HG02970 (cell line): ENCODE measurements at regions not wholly inside any gene's neighbourhood (a gene's known extent, or its start where the extent isn't known, plus 50 kb on each side); places are given as distances from the start of the nearest gene placed in this dataset.

ENCODE experiments used
- ATAC-seq: cut with Tn5 transposase; IDR thresholded peaks from one replicate; pipeline ENCODE4 v1.9.1; 2021; ENCODE audit warnings: mild to moderate bottlenecking, moderate library complexity, moderate number of reproducible peaks; ENCODE audit not compliant: unreplicated experiment, low FRiP score

GRCh38 chr11:62073061-62073460, 50.8 kb upstream of the INCENP start:
- ATAC-seq: no peak

DNA sequence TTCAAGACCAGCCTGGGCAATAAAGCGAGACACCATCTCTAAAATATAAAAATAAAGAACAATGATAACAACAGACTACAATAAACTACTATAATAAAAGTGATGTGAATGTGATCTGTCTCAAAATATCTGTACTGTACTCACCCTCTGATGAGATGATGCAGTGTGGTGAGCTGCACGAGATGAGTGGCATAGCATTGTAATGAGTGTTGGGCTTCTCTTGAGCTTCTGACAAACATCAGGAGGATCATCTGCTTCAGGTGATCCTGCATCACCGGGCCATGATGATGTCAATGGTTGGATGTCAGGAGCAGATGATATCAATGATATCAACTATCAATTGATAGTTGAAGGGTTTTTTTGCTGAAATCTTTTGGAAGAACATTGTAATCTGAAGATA, 52.4 kb upstream of the INCENP start:
- ATAC-seq: no peak

DNA sequence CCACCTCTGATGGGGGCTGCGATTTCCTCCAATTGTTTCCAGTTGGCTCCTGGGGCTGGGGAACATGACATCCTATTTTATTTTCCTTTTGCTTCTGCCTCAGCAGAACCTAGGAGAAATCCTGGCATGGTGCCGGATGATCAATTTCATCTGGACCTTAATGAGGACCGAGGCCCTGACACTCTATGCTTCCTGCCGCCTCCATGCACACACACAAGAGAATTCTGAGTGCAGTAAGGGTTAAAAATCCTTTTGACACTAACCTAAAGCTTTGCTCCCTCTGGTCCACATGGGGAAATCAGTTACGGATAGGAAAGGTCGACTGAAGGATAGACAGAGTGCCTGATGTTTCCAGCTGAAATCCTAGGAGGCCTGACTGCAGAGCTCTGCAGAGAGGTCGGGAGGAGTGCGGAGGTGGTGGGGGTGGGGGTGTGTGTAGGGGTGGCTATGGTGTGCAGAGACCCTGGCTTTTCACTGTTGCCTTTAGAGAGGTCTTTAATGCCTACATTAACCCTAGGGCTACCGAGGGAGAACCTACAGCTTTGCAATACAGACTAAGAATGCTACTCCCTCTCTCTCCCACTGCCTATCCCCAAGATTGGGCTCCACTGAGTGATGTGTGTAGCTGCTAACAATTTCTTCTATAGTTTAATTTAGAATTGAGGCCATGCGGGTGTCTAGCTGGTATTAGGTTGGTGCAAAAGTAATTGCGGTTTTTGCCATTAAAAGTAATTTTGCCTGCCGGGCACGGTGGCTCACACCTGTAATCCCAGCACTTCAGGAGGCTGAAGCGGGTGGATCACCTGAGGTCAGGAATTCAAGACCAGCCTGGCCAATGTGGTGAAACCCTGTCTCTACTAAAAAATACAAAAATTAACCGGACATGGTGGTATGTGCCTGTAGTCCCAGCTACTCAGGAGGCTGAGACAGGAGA, 53.6 kb upstream of the INCENP start:
- ATAC-seq: no peak

GRCh38 chr11:62069374-62069773, 54.4 kb upstream of the INCENP start:
- no peak for ATAC-seq

DNA sequence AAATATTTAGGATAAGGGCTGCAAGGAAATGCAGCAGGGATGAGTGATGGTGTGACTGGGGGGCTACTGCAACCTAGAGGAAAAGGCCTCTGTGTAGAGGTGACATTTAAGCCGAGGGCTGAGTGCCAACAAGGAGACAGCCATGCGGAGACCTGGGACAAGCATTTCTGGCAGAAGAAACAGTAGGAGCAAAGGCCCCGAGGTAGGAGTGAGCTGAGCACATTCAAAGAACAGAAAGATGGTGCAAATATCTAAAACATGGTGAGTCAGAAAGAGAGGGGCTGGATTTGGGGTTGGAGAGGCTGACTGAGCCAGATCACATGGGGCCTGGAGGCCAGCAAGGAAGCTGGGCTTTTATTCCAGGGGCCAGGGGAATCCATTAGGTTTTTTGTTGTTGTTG, 55.1 kb upstream of the INCENP start:
- ATAC-seq: no peak

DNA sequence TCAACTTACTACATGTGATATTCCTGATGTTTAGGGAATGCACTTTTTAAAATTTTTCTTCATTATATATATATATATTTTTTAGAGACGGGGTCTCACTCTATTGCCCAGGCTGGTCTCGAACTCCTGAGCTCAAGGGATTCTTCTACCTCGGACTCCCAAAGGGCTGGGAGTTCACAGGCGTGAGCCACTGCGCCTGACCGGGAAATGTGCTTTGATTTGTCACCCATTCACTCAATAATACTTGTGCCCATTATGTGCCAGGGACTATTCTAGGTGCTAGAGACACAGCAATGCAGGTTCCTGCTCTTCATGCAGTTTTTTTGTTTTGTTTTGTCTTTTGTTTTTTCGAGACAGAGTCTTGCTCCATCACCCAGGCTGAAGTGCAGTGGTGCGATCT, 56.1 kb upstream of the INCENP start:
- ATAC-seq: no peak

GRCh38 chr11:62064221-62064620, 59.6 kb upstream of the INCENP start:
- no peak for ATAC-seq

DNA sequence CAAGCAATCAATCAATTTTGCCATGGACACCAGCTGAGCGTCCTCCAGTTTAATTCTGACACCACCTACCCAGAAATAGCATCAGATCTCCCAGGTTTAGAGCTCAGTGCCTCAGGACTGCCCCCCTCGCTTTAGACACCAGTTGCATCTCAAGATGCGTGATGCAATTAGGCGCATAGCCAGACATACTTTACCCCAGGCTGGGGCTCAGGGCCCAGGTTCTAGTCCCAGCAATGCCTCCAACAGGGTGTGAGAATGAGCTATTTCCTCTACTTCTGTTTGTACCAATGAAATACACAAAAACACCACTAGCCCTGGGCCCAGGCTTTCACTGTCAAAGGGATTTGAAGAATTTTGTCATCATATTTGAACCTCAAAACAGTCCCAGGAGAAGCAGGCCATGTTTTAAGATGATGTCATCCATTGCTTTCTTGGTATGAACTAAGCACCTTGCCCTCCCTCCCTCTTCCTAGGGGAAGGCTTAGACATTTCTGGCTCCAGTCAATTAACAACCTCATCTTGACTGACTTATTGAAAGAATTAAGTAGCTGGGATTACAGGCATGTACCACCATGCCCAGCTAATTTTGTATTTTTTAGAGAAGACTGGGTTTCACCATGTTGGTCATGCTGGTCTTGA, 61.5 kb upstream of the INCENP start:
- no peak for ATAC-seq

GRCh38 chr11:62061356-62062222, 62.2 kb upstream of the INCENP start:
- ATAC-seq: no peak

DNA sequence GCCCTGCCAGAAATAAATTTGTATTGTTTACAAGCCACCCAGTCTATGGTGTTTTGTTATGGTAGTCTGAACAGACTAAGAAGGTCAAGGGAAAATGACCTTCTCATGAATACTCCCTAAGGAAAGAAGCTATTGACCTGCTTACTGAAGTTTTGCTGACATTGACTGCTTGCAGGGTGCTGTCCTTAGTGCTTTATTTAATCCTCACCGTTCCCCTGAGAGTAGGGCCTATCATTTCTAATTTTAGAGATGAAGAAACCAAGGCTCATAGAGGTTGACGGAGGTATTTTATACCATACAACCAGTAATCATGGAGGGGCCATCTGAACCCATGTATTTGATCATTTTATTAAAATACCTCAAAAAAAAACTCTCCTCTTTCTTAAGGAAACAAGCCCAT, 66.7 kb upstream of the INCENP start:
- no peak for ATAC-seq

- ATAC-seq: no peak
Measured at GRCh38 chr11:62055970-62056369, 67.8 kb upstream of the INCENP start.

DNA sequence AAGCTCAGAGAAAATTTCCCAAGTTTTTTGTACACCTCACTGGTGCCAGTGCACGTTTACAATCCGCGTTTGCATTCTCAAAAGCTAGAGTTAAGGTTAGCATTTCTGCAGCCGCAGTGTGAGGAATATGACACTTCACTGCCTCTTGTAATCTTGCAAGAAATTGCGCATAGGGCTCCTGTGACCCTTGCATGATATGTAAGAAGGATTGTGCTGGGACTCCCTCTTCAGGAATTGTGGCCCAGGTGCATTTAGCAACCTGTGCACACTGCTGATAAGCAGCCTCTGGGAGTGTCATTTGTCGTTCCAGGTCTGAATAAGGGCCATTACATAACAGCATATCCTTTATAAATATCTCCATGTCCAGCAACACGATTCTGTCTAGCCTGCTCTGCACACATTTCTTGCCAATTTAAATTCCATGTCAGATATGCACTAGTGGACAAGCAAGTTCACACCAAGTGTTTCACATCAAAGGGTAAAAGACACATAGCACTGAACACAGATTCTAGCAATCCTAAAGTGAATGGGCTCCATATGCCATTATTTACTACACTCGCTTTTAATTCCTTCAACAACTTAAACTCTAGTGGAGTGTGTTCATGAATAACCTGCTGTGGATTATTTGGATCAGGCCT, 69.2 kb upstream of the INCENP start:
- no peak for ATAC-seq

DNA sequence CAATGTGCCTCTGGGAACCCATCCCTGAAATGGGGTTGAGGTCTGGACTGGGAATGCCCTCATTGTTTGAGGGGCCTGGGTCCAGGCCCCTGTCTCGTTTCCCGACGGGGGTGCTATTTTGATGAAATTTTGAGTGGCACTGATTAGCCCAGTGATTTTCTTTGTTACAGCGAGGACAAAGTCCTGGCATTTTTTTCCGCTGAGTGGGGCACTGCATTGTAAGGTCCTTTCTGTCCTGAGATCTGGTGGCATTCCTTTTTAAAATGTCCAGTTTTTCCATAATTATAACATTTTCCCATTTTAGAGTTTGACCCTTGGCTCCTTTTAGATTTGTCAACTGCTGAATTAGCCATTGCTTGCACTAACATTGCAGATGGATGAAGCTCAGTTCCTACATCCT, 69.7 kb upstream of the INCENP start:
- ATAC-seq: no peak

DNA sequence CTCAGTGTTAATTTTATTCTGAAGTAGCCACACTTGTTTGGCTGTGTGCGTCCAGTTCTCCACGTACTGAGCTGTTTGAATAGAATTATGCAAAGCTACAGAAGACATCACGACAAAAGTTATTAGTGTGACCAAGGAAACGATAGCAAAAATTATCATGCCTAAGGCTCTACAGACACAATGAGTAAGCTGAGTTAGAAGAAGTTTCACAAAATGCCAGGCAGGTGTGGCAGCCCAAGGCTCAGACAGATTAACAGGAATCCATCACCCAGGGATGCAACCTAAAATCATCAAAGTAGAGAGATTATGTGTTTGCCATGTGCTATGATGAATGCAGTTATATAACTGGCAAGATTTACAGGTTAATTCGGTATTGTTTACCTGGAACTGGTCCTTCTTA, 73.1 kb upstream of the INCENP start:
- ATAC-seq: no peak

DNA sequence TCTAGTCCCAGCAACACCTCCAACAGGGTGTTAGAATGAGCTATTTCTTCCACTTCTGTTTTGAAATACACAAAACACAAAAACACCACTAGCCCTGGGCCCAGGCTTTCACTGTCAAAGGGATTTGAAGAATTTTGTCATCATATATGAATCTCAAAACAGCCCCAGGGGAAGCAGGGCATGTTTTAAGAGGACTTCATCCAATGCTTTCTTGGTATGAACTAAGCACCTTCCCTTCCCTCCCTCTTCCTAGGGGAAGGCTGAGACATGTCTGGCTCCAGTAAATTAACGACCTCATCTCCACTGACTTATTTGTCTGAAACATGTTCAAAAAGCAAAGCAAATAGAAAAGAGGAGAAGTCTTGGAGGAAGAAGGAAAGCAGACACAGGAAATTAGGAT, 75.7 kb upstream of the INCENP start:
- ATAC-seq: no peak

GRCh38 chr11:62046568-62047100, 77.2 kb upstream of the INCENP start:
- ATAC-seq: no peak

DNA sequence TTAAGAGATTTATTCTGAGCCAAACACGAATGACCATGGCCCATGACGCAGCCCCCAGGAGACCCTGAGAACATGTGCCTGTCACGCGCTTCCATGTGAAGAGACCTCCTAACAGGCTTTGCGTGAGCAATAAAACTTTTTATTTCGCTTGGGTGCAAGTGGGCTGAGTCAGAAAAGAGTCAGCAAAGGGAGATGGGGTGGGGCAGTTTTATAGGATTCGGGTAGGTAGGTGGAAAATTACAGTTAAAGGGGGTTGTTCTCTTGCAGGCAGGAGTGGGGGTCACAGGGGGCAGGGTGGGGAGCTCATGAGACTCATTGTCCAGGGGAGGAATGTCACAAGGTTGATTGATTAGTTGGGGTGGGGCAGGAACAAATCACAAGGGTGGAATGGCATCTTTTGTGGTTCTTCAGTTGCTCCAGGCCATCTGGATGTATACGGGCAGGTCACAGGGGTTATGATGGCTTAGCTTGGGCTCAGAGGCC, 77.2 kb upstream of the FTH1 start:
- ATAC-seq: no peak

DNA sequence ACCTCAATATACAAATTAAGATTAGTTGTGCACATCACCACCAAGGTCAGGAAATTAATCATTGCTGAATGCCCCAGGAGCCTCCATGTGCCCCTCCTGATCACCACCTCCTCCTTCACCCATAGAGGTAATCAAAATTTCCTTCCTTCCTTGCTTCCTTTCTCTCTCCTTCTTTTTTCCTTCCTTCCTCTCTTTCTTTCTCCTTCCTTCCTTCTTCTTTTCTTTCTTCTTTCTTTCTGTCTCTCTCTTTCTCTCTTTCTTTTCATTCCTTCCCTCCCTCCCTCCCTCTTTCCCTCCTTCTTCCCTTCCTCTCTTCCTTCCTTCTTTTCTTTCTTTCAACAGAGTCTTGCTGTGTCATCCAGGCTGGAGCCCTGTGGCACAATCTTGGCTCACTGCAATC, 67.9 kb upstream of the FTH1 start:
- ATAC-seq: no peak

GRCh38 chr11:62034036-62034338, 66.6 kb upstream of the FTH1 start:
- ATAC-seq: no peak
